Kidney (tissue), 13 donors: ENCODE measurements at regions not wholly inside any gene's neighbourhood (a gene's known extent, or its start where the extent isn't known, plus 50 kb on each side); places are given as distances from the start of the nearest gene placed in this dataset.

Experiments used
- DNase-seq, 5 donors: peaks; one replicate each; pipeline ENCODE4 v3.0.0-alpha.2; 2013 to 2020
- FAIRE-seq: peaks from 2 replicates; lab custom pipeline; 2012; peaks lifted over from hg19 to GRCh38; lab: Jason Lieb, UNC
- H3K27ac ChIP-seq, 2 donors: one replicate each; pipeline ENCODE4 v1.7.0; 2013; ENCODE audit warnings: low read depth in 2 of 2, low read length in 2 of 2, inconsistent platforms in 1 of 2
- H3K27me3 ChIP-seq: one replicate; pipeline ENCODE4 v1.7.1; 2013; ENCODE audit warnings: low read length, inconsistent platforms; ENCODE audit not compliant: control insufficient read depth, insufficient read depth
- H3K36me3 ChIP-seq, 3 donors: one replicate each; pipeline versions ENCODE4 v1.7.0 to v1.7.1; 2013; ENCODE audit warnings: low read length in 3 of 3, control low read depth in 1 of 3, inconsistent platforms in 1 of 3; ENCODE audit not compliant: insufficient read depth in 3 of 3, control insufficient read depth in 2 of 3
- H3K4me1 ChIP-seq, 3 donors: one replicate each; pipeline versions ENCODE4 v1.7.0 to v1.7.1; 2013; ENCODE audit warnings: low read length in 3 of 3, inconsistent platforms in 1 of 3, low read depth in 1 of 3; ENCODE audit not compliant: control insufficient read depth in 2 of 3, insufficient read depth in 2 of 3
- H3K4me3 ChIP-seq, 3 donors: one replicate each; pipeline versions ENCODE4 v1.7.0 to v1.8.1; 2013; ENCODE audit warnings: low read length in 3 of 3, control low read depth in 1 of 3, inconsistent platforms in 1 of 3
- H3K9ac ChIP-seq, 3 donors: one replicate each; pipeline versions ENCODE4 v1.7.0 to v1.7.1; 2013; ENCODE audit warnings: low read length in 3 of 3, control low read depth in 1 of 3, inconsistent platforms in 1 of 3
- H3K9me3 ChIP-seq, 3 donors: one replicate each; pipeline versions ENCODE4 v1.7.0 to v1.7.1; 2013; ENCODE audit warnings: low read length in 3 of 3, control low read depth in 1 of 3, inconsistent platforms in 1 of 3; ENCODE audit not compliant: control insufficient read depth in 2 of 3, insufficient read depth in 1 of 3
- intact Hi-C: fragments of 100-400 bp; cut with DNase I; formaldehyde crosslinking; loops from one replicate; pipeline ENCODE4 v1.11.1; 2022
- TF ChIP-seq, protein P1 (sequence below): IDR thresholded peaks from 3 replicates; pipeline ENCODE4 v1.5.1; 2012; ENCODE audit warnings: mild to moderate bottlenecking, moderate library complexity, borderline replicate concordance; ENCODE audit not compliant: insufficient read depth; ENCODE audit errors: extremely low read depth
- donor health status: control.
- donor health status: control.
- donor health status: control.
- donor health status: control.
- donor health status: control.
- donor health status: DM: yes; HTN: yes; CAD: no.
- donor health status: Normal renal cell carcinoma (clear cell type).

DNA sequence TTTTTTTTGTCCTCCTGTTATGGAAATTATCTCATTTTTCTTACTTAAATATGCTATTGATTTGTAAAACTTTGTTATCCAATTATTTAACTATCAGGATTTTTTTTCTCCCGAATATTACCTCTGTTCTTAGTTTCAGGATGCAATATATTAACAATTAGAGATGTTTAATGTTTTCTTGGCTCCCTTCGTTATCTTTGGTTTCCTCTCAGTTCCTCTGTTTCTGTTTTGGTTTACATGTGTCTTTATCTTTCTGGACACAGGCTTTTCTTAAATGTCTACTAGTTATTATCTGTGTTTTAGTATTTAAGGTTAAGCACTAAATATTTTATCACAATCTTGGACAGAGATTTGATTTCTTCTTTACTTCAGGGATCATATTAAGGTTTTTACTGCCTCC is 462.2 kb upstream of the SLC10A2 start:
- no peak overlapping the region for H3K4me3 ChIP-seq
- no peak overlapping the region for H3K9ac ChIP-seq
- intact Hi-C loops, result no loop called here
- DNase-seq (no peak), FAIRE-seq (peak; percentile 27)
- no peaks in the 10 kb centered on the region for H3K27me3 ChIP-seq
- H3K36me3 ChIP-seq, result no peaks in the 10 kb centered on the region
- no peak overlapping the region for H3K27ac ChIP-seq
- no peaks in the 10 kb centered on the region for H3K9me3 ChIP-seq
- TF ChIP-seq, protein P1, sequence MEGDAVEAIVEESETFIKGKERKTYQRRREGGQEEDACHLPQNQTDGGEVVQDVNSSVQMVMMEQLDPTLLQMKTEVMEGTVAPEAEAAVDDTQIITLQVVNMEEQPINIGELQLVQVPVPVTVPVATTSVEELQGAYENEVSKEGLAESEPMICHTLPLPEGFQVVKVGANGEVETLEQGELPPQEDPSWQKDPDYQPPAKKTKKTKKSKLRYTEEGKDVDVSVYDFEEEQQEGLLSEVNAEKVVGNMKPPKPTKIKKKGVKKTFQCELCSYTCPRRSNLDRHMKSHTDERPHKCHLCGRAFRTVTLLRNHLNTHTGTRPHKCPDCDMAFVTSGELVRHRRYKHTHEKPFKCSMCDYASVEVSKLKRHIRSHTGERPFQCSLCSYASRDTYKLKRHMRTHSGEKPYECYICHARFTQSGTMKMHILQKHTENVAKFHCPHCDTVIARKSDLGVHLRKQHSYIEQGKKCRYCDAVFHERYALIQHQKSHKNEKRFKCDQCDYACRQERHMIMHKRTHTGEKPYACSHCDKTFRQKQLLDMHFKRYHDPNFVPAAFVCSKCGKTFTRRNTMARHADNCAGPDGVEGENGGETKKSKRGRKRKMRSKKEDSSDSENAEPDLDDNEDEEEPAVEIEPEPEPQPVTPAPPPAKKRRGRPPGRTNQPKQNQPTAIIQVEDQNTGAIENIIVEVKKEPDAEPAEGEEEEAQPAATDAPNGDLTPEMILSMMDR, result no peak
- no peaks in the 10 kb centered on the region for H3K4me1 ChIP-seq

DNA sequence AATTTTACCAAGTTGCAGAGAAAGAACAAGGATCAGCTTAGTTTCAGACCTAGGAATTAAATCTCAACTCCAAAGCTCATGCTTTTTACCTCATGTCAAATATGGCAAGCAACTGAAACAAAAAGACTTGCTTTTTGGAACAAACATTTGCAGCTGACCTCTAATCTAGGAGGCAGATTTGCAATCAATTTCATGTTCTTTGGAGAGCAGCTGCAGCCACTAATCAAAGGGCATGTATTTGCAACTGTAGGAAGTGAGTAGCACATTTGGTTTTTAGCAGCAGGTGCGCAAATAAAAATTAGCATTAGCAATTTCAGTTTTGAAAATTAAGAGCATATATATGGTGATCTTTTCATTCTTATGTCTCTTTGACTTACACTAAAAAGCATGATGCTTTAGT is 459.3 kb upstream of the SLC10A2 start:
- H3K36me3 ChIP-seq, result no peaks in the 10 kb centered on the region
- intact Hi-C loops, result no loop called here
- no peak overlapping the region for H3K27ac ChIP-seq
- FAIRE-seq (no peak), DNase-seq (no peak)
- no peaks in the 10 kb centered on the region for H3K27me3 ChIP-seq
- H3K4me3 ChIP-seq, result no peak overlapping the region
- H3K4me1 ChIP-seq, result no peaks in the 10 kb centered on the region
- no peak overlapping the region for H3K9ac ChIP-seq
- TF ChIP-seq, protein P1, result no peak
- H3K9me3 ChIP-seq, result no peaks in the 10 kb centered on the region

DNA sequence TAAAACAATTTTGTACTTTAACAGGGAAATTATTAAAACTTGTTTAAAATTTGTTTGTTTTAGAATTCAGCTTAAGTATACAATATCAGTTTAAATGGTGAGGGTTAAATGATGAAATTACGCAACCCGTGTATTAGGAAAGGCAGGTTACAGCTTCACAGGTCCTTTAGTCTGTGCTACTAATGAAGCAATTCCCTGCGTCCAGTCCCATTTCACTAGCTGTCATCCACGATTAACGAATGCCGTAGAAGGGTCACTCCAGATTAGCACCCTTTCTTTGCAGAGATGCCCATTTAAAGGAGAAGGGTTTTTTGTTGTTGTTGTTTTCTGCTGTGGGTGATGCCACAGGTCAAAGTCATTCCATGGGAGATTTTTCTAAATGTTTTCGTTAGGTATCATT is 457.6 kb upstream of the SLC10A2 start:
- no peaks in the 10 kb centered on the region for H3K4me1 ChIP-seq
- TF ChIP-seq, protein P1, result no peak
- no peak overlapping the region for H3K27ac ChIP-seq
- FAIRE-seq (no peak), DNase-seq (no peak)
- no peak overlapping the region for H3K4me3 ChIP-seq
- no peak overlapping the region for H3K9ac ChIP-seq
- intact Hi-C loops, result no loop called here
- H3K36me3 ChIP-seq, result no peaks in the 10 kb centered on the region
- H3K9me3 ChIP-seq, result no peaks in the 10 kb centered on the region
- no peaks in the 10 kb centered on the region for H3K27me3 ChIP-seq

DNA sequence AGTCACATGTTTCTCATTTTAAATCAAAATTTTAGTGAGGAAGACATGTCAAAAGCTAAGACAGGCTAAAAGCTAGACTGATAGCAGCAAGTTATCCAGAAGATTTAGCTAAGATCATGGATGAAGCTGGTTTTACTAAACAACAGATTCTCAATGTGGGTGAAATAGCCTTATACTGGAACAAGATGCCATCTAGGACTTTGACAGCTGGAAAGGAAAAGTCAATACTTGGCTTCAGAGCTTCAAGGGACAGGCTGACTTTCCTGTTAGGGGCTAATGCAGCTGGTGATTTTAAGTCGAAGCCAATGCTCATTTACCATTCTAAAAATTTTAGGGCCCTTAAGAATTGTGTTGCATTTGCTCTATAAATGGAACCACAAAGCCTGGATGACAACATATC is 455.3 kb upstream of the SLC10A2 start:
- H3K27me3 ChIP-seq, result no peaks in the 10 kb centered on the region
- FAIRE-seq, result no peak

More for the DNA sequence above, 455.3 kb upstream of the SLC10A2 start:
- H3K36me3 ChIP-seq, result no peaks in the 10 kb centered on the region
- TF ChIP-seq, protein P1, result no peak
- H3K9me3 ChIP-seq, result no peaks in the 10 kb centered on the region
- H3K4me3 ChIP-seq, result no peak overlapping the region
- peaks cover 0 to 4% (median 0%) of the 10 kb centered on the region in 3 donors for H3K4me1 ChIP-seq
- no peak for DNase-seq
- H3K27ac ChIP-seq, result no peak overlapping the region
- intact Hi-C loops, result no loop called here
- H3K9ac ChIP-seq, result no peak overlapping the region
